HG03175 (cell line): ENCODE measurements at regions not wholly inside any gene's neighbourhood (a gene's known extent, or its start where the extent isn't known, plus 50 kb on each side); places are given as distances from the start of the nearest gene placed in this dataset.
"Not testable (repeated sequence)": the region's sequence is repeated elsewhere in the genome, so short reads cannot be mapped to it uniquely, and the experiment has no call there.

ENCODE experiments used
- ATAC-seq: cut with Tn5 transposase; IDR thresholded peaks from one replicate; pipeline ENCODE4 v1.9.1; 2021; ENCODE audit warnings: mild to moderate bottlenecking, moderate library complexity; ENCODE audit not compliant: unreplicated experiment

- no peak for ATAC-seq
Measured at GRCh38 chr2:129191530-129191929, 787.9 kb upstream of the RAB6C start.

GRCh38 chr2:129192117-129192516 is 787.3 kb upstream of the RAB6C start:
- ATAC-seq: no peak

DNA sequence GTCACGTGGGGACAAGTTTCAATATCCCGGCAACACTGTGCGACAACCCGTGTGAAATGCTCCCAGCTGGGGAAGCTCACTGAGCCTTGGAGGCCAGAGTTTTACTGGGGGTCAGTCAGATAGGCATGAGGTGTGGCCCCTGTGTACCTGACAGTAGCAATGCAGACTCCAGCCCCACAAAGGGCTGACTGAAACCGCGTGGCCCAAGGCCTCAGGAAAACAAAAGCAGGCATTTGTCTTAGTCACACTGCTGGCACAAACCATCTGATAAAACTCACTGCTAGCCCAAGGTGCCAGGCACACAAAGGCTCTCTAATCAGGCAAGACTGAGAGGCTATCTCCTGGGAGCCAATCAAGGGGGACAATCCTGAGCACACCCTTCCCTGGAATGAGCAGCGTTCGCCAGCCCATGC is 786.6 kb upstream of the RAB6C start:
- ATAC-seq: no peak

DNA sequence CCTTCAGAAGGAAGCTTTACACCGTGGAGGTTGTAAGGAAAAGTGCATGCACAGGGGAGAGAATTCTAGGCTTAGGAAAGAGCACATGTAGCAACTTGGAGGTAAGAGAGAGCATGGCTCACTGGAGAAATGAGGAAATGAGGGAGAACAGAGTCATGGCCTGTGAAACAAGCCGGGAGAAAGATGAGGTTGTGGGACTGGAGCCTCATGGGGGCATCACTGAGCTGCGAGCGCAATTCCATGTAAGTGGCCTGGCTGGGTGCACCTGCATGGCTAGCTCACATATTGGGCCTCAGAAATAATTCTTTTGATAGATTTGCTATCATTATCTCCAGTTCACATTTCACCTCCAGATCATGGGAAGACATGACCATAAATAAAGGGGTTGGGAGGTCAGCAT is 785.5 kb upstream of the RAB6C start:
- no peak for ATAC-seq

- ATAC-seq: no peak
Measured at GRCh38 chr2:129199501-129199900, 780.0 kb upstream of the RAB6C start.

DNA sequence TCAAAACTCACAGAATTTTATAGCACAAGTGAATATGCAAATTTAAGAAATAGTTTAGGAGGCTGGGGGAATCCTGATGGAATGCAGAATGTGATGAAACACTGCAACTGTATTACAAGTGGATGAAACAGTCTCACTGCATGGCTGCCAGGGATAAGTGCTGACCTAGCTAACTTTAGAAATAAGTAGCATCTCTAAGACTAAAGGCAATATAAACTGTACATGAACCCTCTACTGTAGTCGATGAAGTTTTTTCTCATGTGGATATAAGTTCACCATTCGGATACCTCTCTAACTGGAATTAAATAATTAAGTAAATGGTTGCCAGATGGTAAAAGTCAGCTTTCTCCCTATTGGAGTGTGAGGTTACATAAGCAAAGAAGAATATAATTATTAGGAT is 777.8 kb upstream of the RAB6C start:
- ATAC-seq: no peak

DNA sequence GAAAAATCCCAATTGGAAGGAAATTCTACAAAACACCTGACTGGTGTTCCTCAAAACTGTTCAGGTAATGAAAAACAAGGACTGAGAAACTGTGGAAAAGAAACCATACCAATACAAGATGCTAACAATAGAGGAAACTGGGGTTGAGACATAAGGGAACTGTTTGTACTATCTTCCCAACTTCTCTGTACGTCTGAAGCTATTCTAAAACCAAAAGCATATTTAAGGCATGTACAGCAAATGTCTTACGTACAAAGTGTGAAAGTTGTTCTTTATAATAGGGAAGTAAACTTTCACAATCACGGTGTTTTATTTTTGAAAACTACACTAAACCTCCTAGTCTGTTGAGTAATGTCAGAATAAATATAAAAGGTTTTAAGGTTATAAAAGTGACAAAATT is 776.1 kb upstream of the RAB6C start:
- no peak for ATAC-seq

GRCh38 chr2:129204581-129204980 is 774.9 kb upstream of the RAB6C start:
- ATAC-seq: not testable (repeated sequence)

GRCh38 chr2:129205176-129205575 is 774.3 kb upstream of the RAB6C start:
- no peak for ATAC-seq

DNA sequence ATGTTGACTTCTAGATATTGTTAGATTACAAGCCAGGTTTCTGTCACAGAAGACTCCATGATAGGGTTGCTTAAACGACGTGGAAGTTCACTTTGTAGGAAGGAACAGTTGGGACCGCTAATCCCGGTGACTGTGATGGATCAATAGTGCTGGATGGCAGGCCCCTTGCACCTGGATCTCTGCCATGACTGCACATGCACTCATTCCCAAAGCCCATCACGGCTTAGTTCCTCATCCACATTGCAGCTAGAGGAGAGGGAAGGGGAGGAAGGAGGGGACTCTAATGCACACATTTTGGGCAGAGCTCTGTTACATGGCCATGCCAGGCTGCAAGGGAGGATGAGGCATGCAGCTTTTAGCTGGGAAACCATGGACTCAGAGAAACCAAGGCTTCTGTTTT is 773.7 kb upstream of the RAB6C start:
- no peak for ATAC-seq

DNA sequence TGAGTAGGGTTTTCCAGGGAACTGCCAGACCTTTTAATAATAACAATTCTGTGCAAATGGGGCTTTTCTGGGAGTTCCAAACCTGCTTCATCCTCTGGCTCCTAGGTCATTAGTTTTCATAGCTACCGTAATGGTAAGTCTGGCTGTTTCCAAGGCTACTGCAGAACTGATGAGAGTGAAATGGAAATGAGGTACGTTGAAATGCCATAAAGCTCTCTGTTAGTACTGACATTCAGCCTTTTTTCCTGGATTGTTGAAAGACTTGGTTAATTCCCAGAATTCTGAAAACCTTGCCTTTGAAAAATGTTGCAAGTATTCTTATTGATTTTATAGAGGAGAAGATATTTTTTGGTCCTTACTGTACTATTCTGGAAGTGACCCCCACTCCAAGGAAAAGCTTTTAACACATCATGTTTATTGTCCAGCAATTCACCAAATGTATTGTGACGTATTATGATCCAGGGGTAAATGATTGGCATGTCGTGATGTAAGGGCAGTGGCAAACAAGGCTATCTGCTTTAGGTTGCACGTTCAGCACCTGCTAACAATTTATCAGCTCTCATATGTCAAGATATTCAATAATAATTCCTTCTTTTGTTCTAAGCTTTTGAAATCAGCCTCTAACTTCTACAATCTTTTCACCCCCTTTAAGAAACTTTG is 767.0 kb upstream of the RAB6C start:
- ATAC-seq: no peak

GRCh38 chr2:129224022-129224421 is 755.4 kb upstream of the RAB6C start:
- no peak for ATAC-seq

- ATAC-seq: no peak
Measured at GRCh38 chr2:129224486-129224885, 755.0 kb upstream of the RAB6C start.

DNA sequence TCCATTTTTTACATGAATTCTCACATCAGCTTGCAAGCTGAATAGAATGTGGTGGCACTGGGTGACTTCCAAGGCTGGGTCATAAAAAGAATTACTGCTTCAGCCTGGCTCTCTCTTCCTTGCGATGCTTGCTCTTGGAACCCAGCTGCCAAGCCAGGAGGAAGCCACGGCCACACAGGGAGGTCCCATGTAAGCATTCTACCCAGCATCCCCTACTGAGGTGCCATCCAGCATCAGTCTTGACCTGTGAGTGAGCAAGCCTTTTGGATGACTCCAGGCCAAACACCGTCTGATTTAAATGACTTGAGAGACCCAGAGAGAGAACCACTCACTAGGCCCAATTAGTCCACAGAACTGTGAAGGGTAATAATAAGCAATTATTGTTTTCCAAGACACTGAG is 750.3 kb upstream of the RAB6C start:
- no peak for ATAC-seq

- ATAC-seq: no peak
Measured at GRCh38 chr2:129229830-129230441, 749.5 kb upstream of the RAB6C start.

GRCh38 chr2:129231924-129232323 is 747.5 kb upstream of the RAB6C start:
- no peak for ATAC-seq

DNA sequence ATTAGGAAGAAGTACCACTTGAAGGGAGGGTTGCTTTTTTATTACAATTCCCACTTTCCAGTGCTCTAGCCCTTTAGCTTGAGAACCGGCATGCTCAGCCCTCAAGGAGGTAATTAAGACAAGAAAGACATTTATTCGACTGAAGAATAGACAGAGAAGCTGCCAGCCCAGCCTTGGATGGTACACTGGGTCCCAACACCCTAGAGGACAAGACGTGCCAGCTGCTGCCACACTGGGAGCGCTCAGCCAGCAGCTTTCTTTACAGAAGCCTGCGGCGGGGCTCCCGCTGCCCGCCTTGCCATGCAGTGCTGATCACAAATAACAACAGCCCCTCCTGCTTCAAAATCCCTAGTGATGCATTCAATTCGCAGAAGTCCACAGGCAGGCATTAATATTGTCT is 746.3 kb upstream of the RAB6C start:
- no peak for ATAC-seq

- no peak for ATAC-seq
Measured at GRCh38 chr2:129233751-129234406, 745.6 kb upstream of the RAB6C start.

GRCh38 chr2:129236601-129237000 is 742.9 kb upstream of the RAB6C start:
- ATAC-seq: no peak

DNA sequence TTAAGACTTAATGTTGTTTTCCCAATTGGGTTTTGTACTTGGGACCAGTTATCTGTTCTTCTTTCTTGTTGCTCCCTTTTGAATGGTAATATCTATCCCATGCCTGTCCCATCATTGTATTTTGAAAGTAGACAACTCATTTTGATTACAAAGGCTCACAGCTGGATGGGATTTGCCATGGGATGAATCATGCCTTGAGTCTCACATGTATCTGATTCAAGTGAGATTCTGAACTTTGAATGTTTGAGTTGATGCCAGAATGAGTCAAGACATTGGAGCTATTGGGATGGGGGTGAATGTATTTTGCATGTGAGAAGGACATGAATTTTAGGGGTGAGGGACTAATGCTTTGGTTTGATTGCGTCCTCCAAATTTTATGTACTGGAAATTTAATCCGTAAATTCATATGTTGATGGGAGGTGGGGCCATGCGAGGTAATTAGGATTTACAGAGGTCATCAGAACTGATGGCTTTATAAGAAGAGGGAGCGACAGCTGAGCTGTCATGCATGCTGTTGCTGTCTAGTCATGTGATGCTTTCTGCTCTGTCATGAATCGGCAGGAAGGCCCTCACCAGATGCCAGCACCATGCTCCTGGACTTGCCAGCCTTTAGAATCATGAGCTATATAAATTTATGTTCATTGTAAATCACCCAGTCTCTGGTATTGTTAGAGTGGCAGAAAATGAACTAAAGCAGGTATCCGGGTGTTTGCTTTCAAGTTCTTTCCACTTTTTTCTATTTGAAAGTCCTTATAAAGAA is 741.3 kb upstream of the RAB6C start:
- no peak for ATAC-seq

GRCh38 chr2:129239141-129239540 is 740.3 kb upstream of the RAB6C start:
- no peak for ATAC-seq

DNA sequence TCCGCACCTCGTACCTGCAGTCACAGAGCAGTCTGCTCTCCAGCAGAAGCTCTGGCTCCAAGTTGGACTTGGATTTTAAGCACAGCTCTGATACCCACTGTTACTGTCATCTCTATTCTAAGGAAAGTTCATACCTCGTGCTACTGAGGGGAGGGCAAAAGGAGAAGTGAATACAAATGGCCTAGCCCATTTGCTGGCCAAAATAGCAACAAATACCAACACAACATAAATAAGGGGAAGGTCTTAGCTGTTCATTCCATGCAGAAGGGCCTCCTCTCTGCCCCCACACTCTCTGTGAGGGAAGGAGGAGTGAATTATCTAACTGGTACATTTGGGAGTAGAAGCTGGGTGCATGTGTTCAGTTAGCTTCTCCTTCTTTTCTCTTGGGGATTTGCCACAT is 739.4 kb upstream of the RAB6C start:
- no peak for ATAC-seq
